ENCODE measurements at regions not wholly inside any gene's neighbourhood (a gene's known extent, or its start where the extent isn't known, plus 50 kb on each side); places are given as distances from the start of the nearest gene placed in this dataset.

DNA sequence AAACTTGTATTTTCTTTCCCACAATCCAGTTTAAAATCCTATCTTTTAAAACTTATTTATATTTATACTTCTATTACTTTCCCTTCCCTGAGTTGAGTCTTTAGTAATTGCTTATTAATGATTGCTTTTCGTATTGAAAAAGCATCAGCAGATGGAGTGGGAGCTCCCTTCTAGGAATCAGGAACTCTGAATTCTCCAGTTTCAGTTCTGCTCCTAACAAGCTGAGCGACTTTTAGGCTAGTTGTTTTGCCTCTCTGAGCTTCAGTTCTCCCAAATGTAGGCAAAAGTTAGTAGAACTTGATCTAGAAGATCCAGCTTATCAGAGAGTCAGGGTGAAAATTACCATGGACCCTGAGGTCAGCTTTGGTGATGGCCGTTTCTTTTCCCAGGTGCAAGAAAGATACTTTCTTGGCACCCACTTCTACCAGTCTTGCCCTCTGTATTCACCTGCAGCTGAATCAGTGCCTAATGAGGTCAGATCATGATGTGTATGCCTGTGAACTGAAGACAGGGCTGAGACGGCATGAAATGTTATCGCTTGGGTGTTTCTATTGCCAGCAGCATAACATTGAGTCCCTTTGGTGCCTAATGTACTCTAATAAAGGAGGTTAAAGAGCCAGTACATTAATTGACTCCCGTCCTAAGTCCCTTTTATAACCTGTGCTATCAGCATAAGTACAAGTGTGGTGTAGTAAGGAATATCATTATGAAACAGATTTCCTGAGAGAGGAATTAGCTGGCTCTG lies 194.5 kb upstream of the TBC1D5 start:
- DNase-seq: no peak

DNA sequence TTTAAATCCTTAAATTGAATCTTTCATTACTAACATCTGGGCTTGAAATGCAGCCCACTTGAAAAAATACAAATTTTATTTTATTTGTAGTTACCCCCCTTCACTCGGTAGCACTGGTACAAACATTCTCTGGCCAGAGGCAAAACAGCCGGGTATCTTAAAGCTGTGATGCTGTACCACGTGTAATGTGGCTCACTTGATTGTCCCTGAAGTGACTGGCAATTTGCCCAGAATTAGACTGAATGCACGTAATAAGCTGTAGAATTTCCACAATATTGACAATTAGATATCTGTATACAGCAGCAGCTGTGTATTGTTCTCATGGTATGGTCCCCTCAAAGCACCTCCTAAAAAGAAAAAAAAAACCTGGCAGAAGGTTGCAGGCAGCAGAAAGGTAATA lies 192.8 kb upstream of the TBC1D5 start:
- no peak for DNase-seq

DNA sequence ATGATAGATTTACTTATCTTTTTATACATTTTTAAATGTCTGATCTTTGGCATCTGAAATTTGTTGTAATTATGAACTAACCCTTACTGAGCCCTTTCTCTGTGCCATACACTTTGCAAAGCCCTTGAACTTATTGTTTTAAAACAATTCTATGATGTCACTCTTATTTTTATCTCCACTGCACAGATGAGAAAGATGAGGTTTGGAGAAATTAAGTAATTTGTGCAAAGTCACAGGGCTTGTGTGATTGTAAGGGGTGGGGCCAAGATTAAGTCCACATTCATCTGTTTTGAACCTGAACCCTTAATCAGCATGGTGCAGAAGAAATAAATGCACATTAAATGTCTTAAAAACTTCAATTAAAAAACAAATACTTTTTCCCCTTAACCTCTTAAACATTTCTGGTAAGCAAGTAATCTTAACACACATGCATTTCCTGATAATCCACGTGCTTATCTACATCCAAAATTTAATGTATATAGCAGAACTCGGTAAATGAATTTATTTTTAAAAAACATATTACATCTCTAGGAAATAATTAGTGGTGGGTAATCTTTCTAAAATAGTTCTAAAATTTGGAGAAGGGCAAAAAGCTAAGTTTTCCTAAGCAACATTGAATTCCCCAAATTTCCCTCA lies 189.8 kb upstream of the TBC1D5 start:
- no peak for DNase-seq

DNA sequence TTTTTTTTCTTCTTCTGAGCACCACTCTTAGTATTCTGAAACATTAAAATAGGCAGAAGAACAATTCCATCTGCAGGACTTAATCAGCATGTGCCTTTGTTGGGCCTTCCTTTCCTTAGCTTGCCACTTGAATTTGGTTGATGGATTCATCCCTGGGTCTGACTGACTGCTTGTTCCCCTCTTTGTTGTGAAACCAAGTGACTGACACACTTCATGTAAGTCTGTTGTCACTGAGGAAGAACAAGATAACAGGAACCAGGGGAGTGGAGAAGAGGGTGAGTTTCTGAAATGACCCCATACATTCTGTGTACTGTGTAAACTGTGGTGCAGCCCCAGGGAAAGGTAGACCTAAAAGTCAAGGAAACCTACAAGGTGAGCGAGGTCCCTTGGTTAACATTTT lies 188.7 kb upstream of the TBC1D5 start:
- no peak for DNase-seq

DNA sequence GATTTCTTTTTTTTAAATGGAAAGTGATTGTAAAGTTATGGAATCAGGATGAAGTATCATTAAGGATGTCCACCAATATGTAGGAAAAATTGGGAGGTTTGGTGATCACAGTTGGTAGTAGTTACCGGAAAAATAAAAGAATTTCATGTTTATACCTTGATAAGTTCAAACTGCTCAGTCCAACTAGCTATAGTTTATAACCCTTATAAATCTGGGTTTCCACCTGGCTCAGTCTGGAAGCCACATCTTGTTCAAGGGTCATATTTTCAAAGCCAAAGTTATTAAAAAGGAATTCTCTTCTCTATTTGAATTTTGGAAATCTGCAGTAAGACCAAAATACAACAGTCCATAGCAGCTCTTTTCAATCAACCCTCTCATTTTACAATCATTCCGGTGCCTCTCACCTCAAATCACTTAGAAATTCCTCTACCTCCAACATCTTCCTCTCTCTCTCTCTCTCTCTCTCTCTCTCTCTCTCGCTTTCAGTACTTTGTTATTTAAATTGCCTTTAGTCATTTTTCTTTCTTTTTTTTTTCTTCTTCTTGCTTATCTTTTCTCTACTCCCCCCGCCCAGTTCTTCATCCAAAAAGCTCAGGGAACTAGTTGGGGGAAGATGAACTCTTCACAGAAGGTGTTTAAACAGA lies 186.2 kb upstream of the TBC1D5 start:
- DNase-seq: no peak

DNA sequence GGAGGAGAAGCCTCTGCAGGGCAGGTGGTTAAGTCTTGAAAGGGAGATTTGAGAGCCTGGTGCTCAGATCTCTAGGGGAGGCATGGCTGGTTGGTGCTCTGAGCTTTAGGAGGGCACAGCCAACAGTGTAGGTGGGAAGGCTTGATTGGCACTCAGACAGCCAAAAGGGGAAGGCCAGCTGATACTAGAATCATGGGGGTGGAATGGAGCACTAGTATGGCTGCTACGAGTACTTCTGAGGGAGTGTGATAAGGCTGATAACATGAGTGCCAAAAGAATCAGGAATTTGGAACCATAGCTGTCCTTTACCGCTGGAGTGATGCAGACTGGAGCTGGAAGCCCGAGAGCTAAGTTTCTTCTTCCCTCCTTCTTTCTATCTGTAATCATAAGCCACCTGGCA lies 184.6 kb upstream of the TBC1D5 start:
- no peak for DNase-seq

DNA sequence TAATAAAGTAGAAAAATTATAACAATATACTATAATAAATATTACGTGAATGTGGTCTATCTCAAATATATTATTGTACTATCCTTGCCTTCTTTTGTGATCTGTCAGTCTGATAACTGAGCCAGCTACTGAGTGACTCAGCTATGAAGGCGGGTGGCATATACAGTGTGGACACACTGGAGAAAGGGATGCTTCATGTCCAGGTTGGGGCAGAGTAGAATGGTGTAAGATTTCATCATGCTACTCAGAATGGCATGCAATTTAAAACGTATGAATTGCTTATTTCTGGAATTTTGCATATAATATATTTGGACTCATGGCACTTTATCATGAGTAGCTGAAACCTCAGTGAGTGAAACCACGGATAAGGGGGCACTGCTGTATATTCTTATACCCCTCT lies 172.9 kb upstream of the TBC1D5 start:
- DNase-seq: peak; percentile 11

DNA sequence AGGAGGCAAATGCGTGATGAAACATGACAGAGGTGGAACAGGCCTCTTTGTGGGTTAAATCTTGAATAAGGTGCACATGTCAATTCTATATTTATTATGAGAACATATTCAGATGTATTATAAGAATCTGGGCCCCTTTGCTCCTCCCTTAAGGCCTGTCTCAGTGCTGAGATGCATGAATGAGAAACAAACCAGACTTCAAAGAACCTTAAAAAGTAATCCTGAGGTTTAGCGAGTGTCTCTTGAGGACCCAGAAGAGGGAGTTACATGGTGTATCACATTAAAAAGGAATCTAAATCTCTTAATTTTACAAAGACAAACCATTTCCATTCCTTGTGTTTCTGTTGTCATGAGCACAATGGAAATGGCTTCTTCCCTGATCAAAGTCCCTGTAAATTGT lies 170.9 kb upstream of the TBC1D5 start:
- DNase-seq: no peak

DNA sequence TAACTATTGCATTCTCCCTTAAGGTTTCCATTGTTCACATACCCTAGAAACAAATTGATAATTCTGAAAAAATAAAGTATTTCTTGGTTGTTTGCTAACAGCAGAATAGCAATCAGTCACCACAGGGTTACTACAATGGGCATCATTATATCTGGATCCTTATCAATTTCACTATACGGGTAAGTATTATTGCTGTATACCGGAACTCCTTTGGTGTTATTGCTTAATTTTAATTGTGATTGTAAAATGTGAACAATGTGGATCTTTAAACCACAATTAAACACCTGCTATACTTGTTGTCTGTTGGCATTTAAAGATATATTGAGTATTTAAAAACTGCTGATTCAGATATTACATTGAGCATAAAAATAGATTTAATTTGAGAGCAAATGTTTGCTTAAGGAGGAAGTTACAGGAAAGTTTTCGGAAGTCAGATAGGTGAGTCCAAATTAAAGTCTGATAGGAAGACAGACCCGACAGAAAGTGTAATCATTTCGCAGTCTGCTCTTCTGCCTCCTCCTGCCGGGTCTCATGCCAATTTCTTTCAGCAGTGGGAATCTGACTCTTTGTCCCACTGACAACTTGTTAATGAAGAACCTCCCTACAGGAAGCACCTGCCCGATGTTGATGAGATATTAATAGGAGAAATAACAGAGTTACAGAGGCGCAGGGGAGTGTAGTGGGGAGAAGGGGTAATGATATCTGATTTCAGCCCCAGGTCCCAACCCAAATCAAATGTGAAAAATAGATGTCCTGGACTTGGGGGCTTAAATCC lies 169.7 kb upstream of the TBC1D5 start:
- DNase-seq: no peak

DNA sequence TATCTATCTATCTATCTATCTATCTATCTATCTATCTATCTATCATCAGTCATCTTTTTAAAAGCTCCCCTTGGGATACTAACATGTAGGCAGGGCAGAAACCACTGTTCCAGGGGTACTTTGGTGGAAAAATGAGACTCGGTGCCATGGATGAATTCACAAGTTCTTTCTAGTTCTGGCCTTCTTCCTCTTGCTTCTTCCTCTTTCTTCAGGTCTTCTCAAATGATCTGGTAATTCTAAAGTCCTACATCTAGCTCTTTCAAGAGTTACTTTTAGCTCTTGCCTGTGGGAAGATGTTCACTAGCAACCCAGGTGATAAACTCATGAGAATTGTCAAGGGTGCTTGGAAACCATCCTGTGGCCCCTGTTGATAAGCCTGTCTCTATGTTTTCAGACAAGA lies 168.5 kb upstream of the TBC1D5 start:
- no peak for DNase-seq

DNA sequence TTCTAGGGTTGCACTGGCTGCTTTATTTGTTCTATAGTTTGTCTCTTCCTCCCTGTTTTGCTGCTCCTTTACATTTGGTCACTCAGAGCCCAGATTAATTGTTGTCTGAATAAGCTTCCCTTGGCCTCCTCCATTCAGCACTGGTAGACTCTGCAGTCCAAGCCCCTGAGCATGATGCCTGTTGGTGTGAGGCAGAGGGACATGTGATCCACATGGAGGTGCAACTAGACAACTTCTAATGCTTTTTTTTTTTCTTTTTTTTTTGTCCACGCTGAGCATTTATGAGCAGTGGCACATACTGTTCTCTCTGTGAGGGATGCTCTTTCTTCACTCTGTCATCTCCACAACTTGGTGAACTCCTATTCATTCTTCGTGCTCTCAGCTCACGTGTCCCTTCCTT lies 167.3 kb upstream of the TBC1D5 start:
- no peak for DNase-seq

DNA sequence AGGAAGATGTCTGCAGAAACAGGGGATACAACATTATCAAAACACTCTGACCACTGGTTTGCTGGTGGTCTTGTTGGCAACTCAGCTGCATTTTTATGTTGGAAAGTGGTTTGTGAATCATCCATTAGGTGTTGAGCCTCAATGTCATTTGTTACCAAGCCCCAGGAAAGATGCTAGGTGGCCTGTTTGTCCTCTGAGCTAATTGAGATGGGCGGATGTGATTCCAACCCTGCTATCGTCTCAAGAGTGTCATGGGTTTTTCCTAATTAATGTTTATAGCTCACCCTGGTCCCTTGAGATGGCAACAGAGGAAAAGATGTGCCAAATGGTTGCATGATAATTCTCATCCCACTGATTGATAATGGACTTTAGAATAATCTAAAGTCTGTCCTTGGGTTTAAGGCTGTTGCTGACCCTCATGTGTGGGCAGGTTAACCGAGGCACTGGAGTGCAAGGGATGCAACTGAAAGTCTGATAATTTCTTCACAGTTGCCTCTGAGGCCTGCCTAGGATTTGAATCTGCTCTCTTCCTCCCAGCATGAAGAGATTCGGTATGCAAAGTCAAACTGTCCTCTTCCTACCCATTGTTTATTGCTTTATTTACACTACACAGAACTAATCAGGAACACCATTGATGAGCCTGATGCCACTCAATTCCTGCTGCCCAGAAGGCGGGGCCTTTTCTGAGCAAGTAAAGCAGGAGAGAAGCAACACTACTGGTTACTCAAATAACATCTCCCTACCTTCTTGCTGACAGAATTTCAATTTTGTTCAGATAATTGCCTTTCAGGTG lies 166.2 kb upstream of the TBC1D5 start:
- DNase-seq: no peak

DNA sequence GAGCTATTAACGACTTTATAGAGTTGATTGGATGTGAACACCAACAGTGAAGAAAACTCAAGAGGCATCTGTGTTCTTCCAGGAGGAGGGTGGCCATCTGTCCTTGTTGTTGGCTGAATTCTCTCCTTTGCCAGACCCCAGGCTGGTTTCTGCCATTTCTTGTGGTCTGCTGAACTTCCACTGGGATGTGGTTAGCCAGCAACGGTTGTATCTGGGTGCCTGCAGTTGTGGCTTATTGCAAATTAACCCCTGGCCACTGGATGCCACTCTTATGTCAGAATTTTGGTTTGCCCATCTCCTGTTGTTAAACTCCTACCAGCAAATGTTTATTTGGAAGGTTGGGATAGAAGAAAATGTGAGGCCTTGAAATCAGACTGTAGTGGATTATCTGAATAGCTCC lies 163.6 kb upstream of the TBC1D5 start:
- no peak for DNase-seq

DNA sequence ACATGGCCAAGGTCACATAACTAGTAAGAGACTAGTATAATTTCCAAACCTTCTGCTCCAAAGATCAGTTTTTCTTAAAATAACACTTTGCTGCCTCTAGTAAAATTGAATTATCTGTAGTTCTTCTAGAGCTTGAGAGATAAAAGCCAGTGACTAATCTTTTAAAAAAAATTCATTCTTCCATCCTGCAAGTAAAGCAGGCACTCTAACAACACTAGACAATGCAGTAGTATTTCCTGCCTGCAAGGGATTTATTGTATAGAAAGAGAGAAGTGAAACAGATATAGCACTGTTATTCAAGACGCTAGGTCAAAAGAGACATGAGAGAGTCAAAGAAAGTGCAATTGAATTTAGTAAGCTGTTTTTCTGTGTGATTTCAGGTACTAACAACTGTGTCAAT lies 159.5 kb upstream of the TBC1D5 start:
- no peak for DNase-seq

DNA sequence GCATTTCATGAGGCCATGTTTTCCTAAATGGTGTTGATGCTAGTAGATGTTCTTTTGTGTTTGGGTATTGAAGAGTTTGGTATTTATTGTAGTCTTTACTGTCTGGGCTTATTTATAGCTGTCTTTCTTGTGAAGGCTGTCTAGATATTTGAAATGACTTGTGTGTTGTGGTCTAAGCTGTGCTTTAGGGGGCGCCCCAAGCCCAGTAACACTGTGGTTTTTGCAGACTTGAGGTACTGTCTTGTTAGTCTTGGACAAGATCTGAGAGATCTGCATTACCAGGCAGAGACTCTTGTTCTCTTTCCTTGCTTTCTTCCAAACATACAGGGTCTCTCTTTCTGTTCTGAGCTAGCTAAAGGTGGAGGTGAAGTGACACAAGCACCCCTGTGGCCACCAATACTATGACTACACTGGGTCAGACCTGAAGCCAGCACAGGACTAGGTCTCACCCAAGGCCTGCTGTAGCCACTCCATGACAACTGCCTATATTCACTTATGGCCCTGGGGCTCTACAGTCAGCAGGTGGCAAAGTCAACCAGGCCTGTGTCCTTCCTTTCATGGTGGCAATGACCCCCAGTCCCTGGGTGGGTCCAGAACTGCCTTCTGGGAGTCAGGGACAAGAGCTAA lies 152.1 kb upstream of the TBC1D5 start:
- peak; percentile 43 for DNase-seq

DNA sequence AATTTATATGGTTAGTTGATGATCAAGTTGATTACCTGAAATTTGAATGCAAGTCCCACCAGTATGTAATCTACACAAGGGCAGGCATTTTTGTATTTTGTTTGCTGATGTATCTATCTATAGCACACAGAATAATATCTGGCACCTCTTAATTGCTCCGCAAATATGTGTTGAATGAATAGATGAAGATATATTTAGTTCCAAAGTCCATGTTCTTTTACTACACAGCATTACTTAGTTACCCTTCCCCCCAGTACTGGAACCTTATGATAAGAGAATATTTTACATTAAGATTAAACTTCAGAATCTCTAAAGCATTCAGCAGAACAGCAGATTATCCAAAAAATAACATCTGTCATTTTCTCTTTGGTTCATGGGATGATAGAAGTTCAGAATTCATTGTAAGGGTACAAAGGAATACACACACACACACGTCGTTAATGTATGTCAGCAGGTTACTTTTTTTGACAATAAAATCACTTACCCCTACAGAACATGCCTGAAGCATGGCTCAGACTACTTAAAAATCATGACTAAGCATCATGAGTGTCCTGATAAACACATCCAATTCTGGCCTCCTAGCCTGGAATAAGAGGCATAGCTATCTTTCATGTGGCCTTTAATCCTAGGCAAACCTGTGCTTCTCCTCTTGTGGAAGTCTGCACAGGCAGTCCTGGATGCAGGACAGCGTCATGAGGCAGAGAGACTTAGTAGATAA lies 148.9 kb upstream of the TBC1D5 start:
- DNase-seq: peak; percentile 8

DNA sequence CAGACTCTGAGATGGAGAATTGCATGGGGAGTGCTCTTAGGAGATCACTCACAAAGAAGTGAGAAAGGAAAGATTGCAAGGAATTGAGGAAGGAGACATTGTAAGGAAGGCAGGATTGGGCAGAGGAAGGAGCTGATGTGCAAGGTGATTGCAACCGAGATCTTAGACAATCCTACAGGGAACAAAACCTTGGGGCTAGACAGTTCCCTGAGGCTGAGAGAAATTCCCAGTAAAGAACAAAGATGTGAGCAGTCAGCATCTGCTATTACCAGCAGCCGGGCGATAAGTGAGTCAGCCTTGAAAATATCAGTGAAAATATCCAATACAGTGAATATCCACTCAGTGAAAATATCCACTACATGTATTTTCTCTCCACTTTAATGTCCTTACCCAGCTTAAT lies 143.6 kb upstream of the TBC1D5 start:
- DNase-seq: no peak

DNA sequence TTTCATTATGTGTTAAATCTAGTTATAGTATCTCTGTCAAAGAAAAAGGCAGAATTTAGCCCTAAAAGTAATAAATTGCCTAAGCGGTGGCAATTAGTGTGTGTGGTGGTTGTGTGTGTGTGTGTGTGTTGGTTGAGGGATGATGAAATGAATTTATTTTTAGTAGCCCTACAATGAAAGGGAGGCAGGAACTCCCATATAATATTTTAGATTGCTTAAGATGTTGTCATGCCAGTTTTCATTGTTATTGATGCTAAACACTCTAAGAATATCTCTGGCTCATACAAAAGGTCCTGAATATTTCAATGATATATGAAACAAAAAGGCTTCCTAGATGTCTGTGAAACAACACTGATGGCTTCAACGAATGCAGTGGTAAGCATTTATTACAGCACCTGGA lies 140.6 kb upstream of the TBC1D5 start:
- no peak for DNase-seq

DNA sequence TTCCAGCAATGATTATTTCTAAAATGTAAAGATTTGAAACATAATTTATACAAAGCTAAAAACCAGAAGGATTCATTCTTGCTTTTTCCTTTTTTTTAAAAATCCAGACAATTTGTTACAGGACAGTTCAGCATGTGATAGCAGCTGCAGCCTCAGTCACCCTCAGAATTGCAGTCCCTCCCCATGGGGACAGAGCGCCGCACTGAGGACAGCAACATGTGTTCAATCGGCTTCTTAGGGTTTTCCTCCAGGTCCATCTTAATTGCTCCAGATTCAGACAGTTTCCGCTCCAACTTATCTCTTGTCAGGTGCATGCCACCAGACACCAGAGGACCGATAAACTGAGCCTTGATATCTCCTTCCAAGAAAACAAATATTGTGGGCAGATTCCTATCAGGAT lies 134.9 kb upstream of the TBC1D5 start:
- DNase-seq: no peak

DNA sequence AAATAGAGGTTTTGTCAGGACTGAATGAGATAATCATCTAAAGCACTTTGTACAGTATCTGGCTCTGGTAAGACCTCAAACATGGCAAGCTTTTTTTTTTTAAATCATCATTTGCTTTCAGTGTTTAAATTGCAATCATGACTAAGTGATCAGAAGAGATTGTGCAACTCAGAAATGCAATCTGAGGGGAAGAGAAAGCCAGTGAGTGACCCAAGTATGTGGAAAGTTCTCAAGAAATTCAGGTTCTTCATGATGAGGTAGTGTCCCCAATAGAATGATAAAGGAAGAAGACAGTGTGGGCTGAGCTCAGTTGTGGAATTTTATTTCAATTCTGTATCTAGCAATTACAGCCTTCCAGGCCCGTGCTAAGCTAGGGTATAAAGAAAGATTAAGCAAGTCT lies 132.2 kb upstream of the TBC1D5 start:
- DNase-seq: no peak

DNA sequence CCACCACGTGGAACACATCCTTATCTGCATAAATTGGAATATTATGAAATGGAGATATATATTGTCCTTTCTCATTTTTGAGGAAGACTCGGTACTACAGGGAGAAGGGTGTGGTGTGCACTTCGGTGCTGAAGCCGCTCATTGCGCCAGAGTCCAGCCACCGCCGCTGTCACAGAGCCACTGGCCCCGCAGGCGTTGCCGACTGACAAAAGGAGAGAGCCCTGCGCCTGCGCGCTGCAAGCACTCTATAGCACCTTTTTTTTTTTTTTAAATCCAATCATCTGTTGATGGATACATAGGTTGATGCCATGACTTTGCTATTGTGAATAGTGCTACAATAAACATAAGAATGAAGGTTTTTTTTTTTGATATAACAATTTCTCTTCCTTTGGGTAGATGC lies 130.0 kb upstream of the TBC1D5 start:
- DNase-seq: no peak

DNA sequence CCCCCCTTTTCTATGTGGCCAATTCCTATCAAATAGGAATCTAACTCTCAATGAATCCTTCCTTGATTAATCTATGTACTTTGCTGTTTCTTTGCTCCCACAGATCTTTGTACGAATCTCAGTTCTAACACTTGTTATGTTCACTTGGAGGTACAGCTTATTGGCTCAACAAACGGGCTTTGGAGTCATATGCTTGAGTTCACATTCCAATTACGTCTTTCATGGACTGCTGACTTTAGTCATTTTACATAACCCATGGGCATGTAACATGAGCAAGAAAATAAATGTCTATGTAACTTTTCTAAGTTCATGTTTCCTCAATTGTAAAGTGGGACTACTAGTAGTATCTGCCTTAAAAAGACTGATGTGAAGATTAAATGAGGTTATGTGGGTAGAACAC lies 123.2 kb upstream of the TBC1D5 start:
- no peak for DNase-seq
